Esophagus muscularis mucosa (tissue), 4 donors: ENCODE measurements at regions not wholly inside any gene's neighbourhood (a gene's known extent, or its start where the extent isn't known, plus 50 kb on each side); places are given as distances from the start of the nearest gene placed in this dataset.

Source experiments
- DNase-seq: peaks from one replicate; pipeline ENCODE4 v3.0.0-alpha.2; 2017; ENCODE audit errors: extremely low spot score
- H3K27ac ChIP-seq, 4 donors: fragments of 200-600 bp; sonication (generic); replicated peaks in 1 of 4; 1 replicate in 3 of 4; 2 replicates in 1 of 4; pipeline ENCODE4 v1.5.1; 2016 to 2019; ENCODE audit warnings: mild to moderate bottlenecking in 1 of 4
- H3K27me3 ChIP-seq, 4 donors: fragments of 200-600 bp; sonication (generic); one replicate each; pipeline versions ENCODE4 v1.5.1 to v1.6.0; 2016 to 2019
- H3K36me3 ChIP-seq, 4 donors: fragments of 200-600 bp; sonication (generic); one replicate each; pipeline ENCODE4 v1.5.1; 2016 to 2019
- H3K4me1 ChIP-seq, 4 donors: fragments of 200-600 bp; sonication (generic); one replicate each; pipeline ENCODE4 v1.5.1; 2016 to 2019
- H3K4me3 ChIP-seq, 4 donors: fragments of 200-600 bp; sonication (generic); 1 replicate in 2 of 4; 2 replicates in 2 of 4; pipeline ENCODE4 v1.5.1; 2016 to 2019; ENCODE audit warnings: mild to moderate bottlenecking in 4 of 4, moderate library complexity in 1 of 4
- H3K9me3 ChIP-seq, 4 donors: fragments of 200-600 bp; sonication (generic); 1 replicate in 3 of 4; 2 replicates in 1 of 4; pipeline ENCODE4 v1.5.1; 2016 to 2019
- EP300 ChIP-seq: sonication (generic); formaldehyde crosslinking; IDR thresholded peaks from one replicate; pipeline ENCODE4 v1.6.1; 2017; ENCODE audit warnings: antibody characterized with exemption
- POLR2A ChIP-seq: fragments of 450-650 bp; IDR thresholded peaks from one replicate; pipeline ENCODE4 v1.6.1; 2017; ENCODE audit warnings: antibody characterized with exemption, moderate library complexity, mild to moderate bottlenecking, low read depth
- POLR2AphosphoS5 ChIP-seq, 2 donors: sonication (generic); formaldehyde crosslinking; IDR thresholded peaks; one replicate each; pipeline ENCODE4 v1.6.1; 2017; ENCODE audit warnings: antibody characterized with exemption in 2 of 2
- WGBS: methylation state at CpG from one replicate; pipeline ENCODE4 v1.1.5; 2018; 5-methylcytosine and 5-hydroxymethylcytosine counted together
- intact Hi-C: fragments of 100-400 bp; cut with DNase I; formaldehyde crosslinking; loops from one replicate; pipeline ENCODE4 v1.15.1; 2023
- TF ChIP-seq, protein P1 (sequence below), 3 experiments: fragments of 200-600 bp in 2 of 3; fragments of 450-650 bp in 1 of 3; sonication (generic) in 2 of 3; IDR thresholded peaks; one replicate each; pipeline ENCODE4 v1.5.1; 2017 to 2019; ENCODE audit warnings: antibody characterized with exemption in 3 of 3, mild to moderate bottlenecking in 2 of 3, moderate library complexity in 1 of 3

- H3K27ac ChIP-seq, result no peak overlapping the region
- H3K27me3 ChIP-seq, result no peaks in the 10 kb centered on the region
- no peak overlapping the region for H3K4me3 ChIP-seq
- H3K36me3 ChIP-seq, result no peaks in the 10 kb centered on the region
- TF ChIP-seq POLR2AphosphoS5 (IDR thresholded peaks at IDR 0.05) (no peak), POLR2A (no peak), EP300 (no peak)
- TF ChIP-seq, protein P1, sequence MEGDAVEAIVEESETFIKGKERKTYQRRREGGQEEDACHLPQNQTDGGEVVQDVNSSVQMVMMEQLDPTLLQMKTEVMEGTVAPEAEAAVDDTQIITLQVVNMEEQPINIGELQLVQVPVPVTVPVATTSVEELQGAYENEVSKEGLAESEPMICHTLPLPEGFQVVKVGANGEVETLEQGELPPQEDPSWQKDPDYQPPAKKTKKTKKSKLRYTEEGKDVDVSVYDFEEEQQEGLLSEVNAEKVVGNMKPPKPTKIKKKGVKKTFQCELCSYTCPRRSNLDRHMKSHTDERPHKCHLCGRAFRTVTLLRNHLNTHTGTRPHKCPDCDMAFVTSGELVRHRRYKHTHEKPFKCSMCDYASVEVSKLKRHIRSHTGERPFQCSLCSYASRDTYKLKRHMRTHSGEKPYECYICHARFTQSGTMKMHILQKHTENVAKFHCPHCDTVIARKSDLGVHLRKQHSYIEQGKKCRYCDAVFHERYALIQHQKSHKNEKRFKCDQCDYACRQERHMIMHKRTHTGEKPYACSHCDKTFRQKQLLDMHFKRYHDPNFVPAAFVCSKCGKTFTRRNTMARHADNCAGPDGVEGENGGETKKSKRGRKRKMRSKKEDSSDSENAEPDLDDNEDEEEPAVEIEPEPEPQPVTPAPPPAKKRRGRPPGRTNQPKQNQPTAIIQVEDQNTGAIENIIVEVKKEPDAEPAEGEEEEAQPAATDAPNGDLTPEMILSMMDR (IDR thresholded peaks at IDR 0.05), result no peak
- no peak for DNase-seq
- intact Hi-C loops, result no loop called here
- H3K4me1 ChIP-seq, result peaks cover 5 to 8% (median 6%) of the 10 kb centered on the region in 4 donors
- no peaks in the 10 kb centered on the region for H3K9me3 ChIP-seq
- WGBS, result 90% methylated on average over 2 of the region's 2 CpGs
Observed at GRCh38 chr4:174091130-174091529, 192.3 kb downstream of the FBXO8 start.

GRCh38 chr4:174089711-174090110, 193.8 kb downstream of the FBXO8 start:
- TF ChIP-seq, protein P1 (IDR thresholded peaks at IDR 0.05), result no peak
- TF ChIP-seq POLR2A, result no peak
- TF ChIP-seq EP300, result no peak
- no peak for TF ChIP-seq POLR2AphosphoS5 (IDR thresholded peaks at IDR 0.05)
- H3K4me1 ChIP-seq, result peaks cover 5 to 8% (median 6%) of the 10 kb centered on the region in 4 donors
- DNase-seq, result no peak
- no peaks in the 10 kb centered on the region for H3K9me3 ChIP-seq
- intact Hi-C loops, result no loop called here
- H3K4me3 ChIP-seq, result no peak overlapping the region
- 91% methylated on average over 4 of the region's 4 CpGs for WGBS
- H3K36me3 ChIP-seq, result no peaks in the 10 kb centered on the region
- H3K27ac ChIP-seq, result no peak overlapping the region
- H3K27me3 ChIP-seq, result no peaks in the 10 kb centered on the region

- no peak overlapping the region for H3K27ac ChIP-seq
- no peak for TF ChIP-seq POLR2A
- TF ChIP-seq EP300, result no peak
- TF ChIP-seq, protein P1 (IDR thresholded peaks at IDR 0.05), result no peak
- no peak for TF ChIP-seq POLR2AphosphoS5 (IDR thresholded peaks at IDR 0.05)
- no peak overlapping the region for H3K4me3 ChIP-seq
- H3K36me3 ChIP-seq, result no peaks in the 10 kb centered on the region
- intact Hi-C loops, result no loop called here
- H3K9me3 ChIP-seq, result no peaks in the 10 kb centered on the region
- H3K4me1 ChIP-seq, result peaks cover 5 to 8% (median 6%) of the 10 kb centered on the region in 4 donors
- H3K27me3 ChIP-seq, result no peaks in the 10 kb centered on the region
- no peak for DNase-seq
- 82% methylated on average over 3 of the region's 3 CpGs for WGBS
Observed at GRCh38 chr4:174088795-174089194, 194.7 kb downstream of the FBXO8 start.

- Histone ChIP-seq H3K9me3 (no peaks in the 10 kb centered on the region), H3K4me3 (no peak overlapping the region), H3K27me3 (no peaks in the 10 kb centered on the region), H3K27ac (no peak overlapping the region), H3K4me1 (peaks cover 5 to 8% (median 6%) of the 10 kb centered on the region in 4 donors), H3K36me3 (no peaks in the 10 kb centered on the region)
- WGBS, result 55% methylated on average over 14 of the region's 14 CpGs
- TF ChIP-seq, protein P1 (IDR thresholded peaks at IDR 0.05), result no peak
- TF ChIP-seq EP300 (no peak), POLR2A (no peak), POLR2AphosphoS5 (IDR thresholded peaks at IDR 0.05) (no peak)
- DNase-seq, result no peak
- intact Hi-C loops, result no loop called here
Observed at GRCh38 chr4:174086829-174087799, 196.4 kb downstream of the FBXO8 start.
